Thoracic aorta (tissue), 2 donors: ENCODE measurements at regions not wholly inside any gene's neighbourhood (a gene's known extent, or its start where the extent isn't known, plus 50 kb on each side); places are given as distances from the start of the nearest gene placed in this dataset.

Experiments
- ATAC-seq: fragments of 150-250 bp; one replicate; pipeline ENCODE4 v1.8.0; 2017; ENCODE audit warnings: low read depth; ENCODE audit not compliant: insufficient number of reproducible peaks, low FRiP score
- DNase-seq: peaks from one replicate; pipeline ENCODE4 v3.0.0-alpha.2; 2020; ENCODE audit warnings: low spot score
- H3K27ac ChIP-seq, 2 donors: fragments of 200-600 bp; sonication (generic); 1 replicate in 1 of 2; 2 replicates in 1 of 2; pipeline ENCODE4 v1.5.1; 2016; ENCODE audit warnings: mild to moderate bottlenecking in 2 of 2, moderate library complexity in 2 of 2
- H3K27me3 ChIP-seq: fragments of 200-600 bp; sonication (generic); replicated peaks from 2 replicates; pipeline ENCODE4 v1.6.0; 2016; ENCODE audit warnings: mild to moderate bottlenecking; ENCODE audit not compliant: insufficient read depth
- H3K36me3 ChIP-seq: fragments of 200-600 bp; sonication (generic); one replicate; pipeline ENCODE4 v1.5.1; 2016
- H3K4me1 ChIP-seq, 2 donors: fragments of 200-600 bp; sonication (generic); 1 replicate in 1 of 2; 2 replicates in 1 of 2; pipeline versions ENCODE4 v1.5.1 to v1.6.0; 2016; ENCODE audit warnings: low read depth in 2 of 2, mild to moderate bottlenecking in 1 of 2; ENCODE audit not compliant: control insufficient read depth in 1 of 2
- H3K4me3 ChIP-seq: fragments of 200-600 bp; sonication (generic); 2 replicates; pipeline ENCODE4 v1.5.1; 2016; ENCODE audit warnings: mild to moderate bottlenecking
- H3K9me3 ChIP-seq: fragments of 200-600 bp; sonication (generic); 2 replicates; pipeline ENCODE4 v1.5.1; 2016
- TF ChIP-seq, protein P1 (sequence below): fragments of 200-600 bp; sonication (generic); IDR thresholded peaks from one replicate; pipeline ENCODE4 v1.5.1; 2019; ENCODE audit warnings: antibody characterized with exemption

DNA sequence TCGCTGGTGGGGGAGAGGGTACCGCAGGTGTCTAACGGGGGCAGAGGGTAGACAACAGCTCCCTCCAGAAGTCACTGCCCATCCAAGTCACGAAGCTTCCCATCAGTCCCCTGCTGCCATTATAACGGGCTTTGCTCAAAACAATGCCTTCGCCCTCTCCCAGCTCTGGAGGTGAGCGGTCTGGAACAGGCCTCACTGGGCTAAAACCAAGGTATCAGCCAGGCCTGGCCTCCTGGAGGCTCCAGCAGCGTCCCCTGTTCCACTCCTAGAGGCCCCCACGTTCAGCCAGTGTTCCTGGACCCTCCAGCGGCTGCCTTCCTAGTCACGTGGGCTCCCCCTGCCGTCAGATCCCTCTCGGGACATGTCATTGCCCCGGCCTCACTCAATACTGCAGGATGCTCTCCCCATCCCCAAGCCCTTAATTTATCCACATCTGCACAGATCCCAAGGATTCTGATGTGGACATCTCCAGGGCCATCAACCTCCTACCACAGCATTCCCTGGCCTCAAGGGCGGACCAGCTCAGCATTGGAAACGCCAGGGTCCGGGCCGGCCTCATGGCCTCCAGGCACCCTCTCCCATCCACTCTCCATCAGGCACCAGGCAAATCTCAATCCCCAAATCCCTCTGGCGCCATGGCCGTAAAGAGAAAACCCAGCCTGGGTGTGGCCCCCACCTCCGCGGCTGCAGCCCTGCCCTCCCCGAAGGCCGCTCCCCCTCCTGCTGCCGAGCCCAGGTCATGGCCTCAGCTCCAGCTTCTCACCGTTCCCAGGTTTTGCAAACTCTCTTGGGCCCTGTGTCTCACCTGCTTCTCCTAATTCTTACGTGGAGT is 104.1 kb upstream of the FAM20C start:
- peak overlapping the region; percentile 72 to 76 for H3K27ac ChIP-seq
- H3K36me3 ChIP-seq = no peaks in the 10 kb centered on the region
- H3K27me3 ChIP-seq = no peaks in the 10 kb centered on the region
- no peak overlapping the region for H3K4me3 ChIP-seq
- ATAC-seq = no peak
- no peak for DNase-seq
- H3K9me3 ChIP-seq = no peaks in the 10 kb centered on the region
- TF ChIP-seq, protein P1, sequence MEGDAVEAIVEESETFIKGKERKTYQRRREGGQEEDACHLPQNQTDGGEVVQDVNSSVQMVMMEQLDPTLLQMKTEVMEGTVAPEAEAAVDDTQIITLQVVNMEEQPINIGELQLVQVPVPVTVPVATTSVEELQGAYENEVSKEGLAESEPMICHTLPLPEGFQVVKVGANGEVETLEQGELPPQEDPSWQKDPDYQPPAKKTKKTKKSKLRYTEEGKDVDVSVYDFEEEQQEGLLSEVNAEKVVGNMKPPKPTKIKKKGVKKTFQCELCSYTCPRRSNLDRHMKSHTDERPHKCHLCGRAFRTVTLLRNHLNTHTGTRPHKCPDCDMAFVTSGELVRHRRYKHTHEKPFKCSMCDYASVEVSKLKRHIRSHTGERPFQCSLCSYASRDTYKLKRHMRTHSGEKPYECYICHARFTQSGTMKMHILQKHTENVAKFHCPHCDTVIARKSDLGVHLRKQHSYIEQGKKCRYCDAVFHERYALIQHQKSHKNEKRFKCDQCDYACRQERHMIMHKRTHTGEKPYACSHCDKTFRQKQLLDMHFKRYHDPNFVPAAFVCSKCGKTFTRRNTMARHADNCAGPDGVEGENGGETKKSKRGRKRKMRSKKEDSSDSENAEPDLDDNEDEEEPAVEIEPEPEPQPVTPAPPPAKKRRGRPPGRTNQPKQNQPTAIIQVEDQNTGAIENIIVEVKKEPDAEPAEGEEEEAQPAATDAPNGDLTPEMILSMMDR = no peak
- H3K4me1 ChIP-seq = peaks cover 24 to 37% of the 10 kb centered on the region in 2 donors

DNA sequence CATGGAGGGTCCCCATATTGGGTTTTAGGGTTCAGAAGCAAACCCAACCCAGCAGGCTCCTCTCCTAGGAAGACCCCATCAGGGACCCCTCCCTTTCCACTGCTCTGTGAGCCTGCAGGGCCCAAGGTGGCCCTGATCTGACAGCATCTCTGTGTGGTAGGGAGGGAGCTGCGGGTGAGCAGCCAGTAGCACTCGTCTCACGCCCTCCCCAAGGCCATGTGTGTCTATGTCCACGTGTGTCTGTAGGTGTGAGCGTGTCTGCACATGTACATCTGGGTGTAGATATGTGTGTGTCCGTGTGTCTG is 103.5 kb upstream of the FAM20C start:
- Histone ChIP-seq H3K9me3 (no peaks in the 10 kb centered on the region), H3K36me3 (no peaks in the 10 kb centered on the region), H3K27ac (peak overlapping the region; percentile 72 to 76), H3K4me1 (peaks cover 24 to 38% of the 10 kb centered on the region in 2 donors), H3K4me3 (no peak overlapping the region), H3K27me3 (no peaks in the 10 kb centered on the region)
- ATAC-seq (no peak), DNase-seq (no peak)
- TF ChIP-seq, protein P1 = no peak

DNA sequence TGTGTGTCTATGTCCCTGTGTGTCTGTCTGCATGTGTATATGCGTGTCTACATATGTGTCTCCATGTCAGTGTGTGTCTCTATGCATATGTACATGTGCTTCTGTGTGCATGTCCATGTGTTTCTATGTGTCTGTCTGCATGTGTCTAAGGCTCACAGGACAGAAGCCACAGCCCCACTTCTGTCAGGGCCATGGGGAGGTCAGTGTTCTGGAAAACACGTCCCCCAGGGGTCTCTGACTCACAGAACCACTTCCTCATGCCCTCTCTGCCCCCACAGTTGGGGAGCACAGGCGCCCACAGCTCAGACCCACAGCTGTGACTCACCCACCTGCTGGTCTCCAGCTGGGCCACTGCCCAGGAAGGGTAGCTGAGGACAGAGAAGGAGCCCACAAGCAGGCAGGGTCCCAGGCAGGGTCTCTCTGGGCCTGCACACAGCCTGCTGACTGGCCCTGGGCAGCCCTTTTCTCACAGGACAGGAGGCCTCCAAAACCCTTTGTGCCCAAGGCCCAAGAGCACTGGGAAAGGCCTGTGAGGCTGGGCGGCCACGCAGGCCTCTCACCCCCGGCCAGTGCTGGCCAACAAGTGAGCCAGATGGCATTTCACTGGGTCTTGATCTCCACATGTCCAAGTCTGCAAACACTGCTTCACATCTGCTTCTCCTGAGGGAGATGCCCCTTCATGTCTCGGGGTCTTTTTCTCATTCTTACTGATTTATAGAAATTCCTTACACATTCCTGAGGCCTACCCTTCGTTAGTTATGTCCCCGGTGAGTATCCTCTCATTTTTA is 102.9 kb upstream of the FAM20C start:
- DNase-seq (peak; percentile 79), ATAC-seq (peak; percentile 42)
- Histone ChIP-seq H3K36me3 (no peaks in the 10 kb centered on the region), H3K9me3 (no peaks in the 10 kb centered on the region), H3K4me3 (no peak overlapping the region), H3K4me1 (peaks cover 24 to 38% of the 10 kb centered on the region in 2 donors), H3K27me3 (no peaks in the 10 kb centered on the region), H3K27ac (peak overlapping the region; percentile 72 to 76)
- TF ChIP-seq, protein P1 = no peak

DNA sequence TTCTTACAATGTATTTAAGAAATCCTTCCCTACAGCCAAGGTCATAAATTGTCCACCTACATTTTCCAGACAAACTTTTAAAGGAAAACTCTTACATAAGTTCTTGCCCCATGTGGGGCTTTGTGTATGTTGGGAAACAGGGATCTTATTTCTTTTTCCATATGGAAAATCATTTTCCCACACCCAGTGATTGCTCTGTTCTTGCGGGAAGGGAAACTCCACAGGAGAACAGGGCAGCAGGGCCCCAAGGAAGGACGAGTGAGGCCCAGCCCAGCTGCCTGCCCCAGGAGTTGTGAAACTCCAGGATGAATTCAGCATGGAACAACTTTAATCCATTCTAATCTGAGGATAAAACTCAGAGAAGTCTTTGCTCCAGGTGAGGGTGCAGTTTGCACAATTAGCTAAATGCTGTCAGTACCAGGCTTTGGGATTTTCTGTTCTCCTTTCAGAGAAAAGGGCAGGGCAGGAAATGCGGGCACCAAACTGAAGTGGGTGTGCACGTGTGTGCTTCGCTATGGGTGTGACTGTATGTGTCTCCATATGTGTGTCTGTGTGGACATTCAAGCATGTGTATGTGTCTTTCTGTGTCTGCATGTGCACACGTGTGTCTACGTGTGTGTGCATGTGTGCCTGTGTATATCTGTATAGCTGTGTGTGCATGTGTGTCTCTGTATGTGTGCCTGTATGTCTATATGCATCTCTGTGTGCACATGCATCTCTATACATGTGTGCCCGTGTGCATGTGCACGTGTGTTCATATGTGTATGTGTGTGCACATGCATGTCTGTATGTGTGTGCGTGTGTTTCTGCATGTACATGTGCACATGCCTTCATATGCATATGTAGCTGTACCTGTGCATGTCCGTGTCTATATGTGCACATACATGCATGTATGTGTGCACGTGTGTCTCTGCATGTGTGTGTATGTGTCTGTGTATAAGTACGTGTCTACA is 102.0 kb upstream of the FAM20C start:
- TF ChIP-seq, protein P1 = no peak
- H3K4me3 ChIP-seq = no peak overlapping the region
- H3K4me1 ChIP-seq = peaks cover 24 to 38% of the 10 kb centered on the region in 2 donors
- H3K27me3 ChIP-seq = no peaks in the 10 kb centered on the region
- H3K27ac ChIP-seq = peak overlapping the region; percentile 72 to 76
- no peaks in the 10 kb centered on the region for H3K36me3 ChIP-seq
- ATAC-seq = no peak
- DNase-seq = no peak
- H3K9me3 ChIP-seq = no peaks in the 10 kb centered on the region
